HPDE6-E6E7 (cell line): ENCODE measurements at regions not wholly inside any gene's neighbourhood (a gene's known extent, or its start where the extent isn't known, plus 50 kb on each side); places are given as distances from the start of the nearest gene placed in this dataset.
"Not testable (repeated sequence)": the region's sequence is repeated elsewhere in the genome, so short reads cannot be mapped to it uniquely, and the experiment has no call there.

ENCODE experiments used
- DNase-seq: peaks from one replicate; pipeline ENCODE4 v3.0.0; 2011; ENCODE audit warnings: missing footprints; ENCODE audit errors: extremely low spot score

GRCh38 chr9:33737811-33738606, 57.4 kb upstream of the PRSS3 start:
- DNase-seq = no peak

- no peak for DNase-seq
Observed at GRCh38 chr9:33739398-33739797, 56.0 kb upstream of the PRSS3 start.

GRCh38 chr9:33740075-33740474, 55.3 kb upstream of the PRSS3 start:
- no peak for DNase-seq

GRCh38 chr9:33740958-33741357, 54.4 kb upstream of the PRSS3 start:
- DNase-seq = not testable (repeated sequence)

- no peak for DNase-seq
Observed at GRCh38 chr9:33742051-33742450, 53.3 kb upstream of the PRSS3 start.

- no peak for DNase-seq
Observed at GRCh38 chr9:33742519-33742918, 52.8 kb upstream of the PRSS3 start.
